ENCODE measurements at regions not wholly inside any gene's neighbourhood (a gene's known extent, or its start where the extent isn't known, plus 50 kb on each side); places are given as distances from the start of the nearest gene placed in this dataset.

- Histone ChIP-seq H3K4me3 (ENCODE audit: low read depth in 1 of 2, low read length in 2 of 2) (no peak overlapping the region), H3K27me3 (ENCODE audit: control insufficient read depth in 1 of 2, insufficient read depth in 2 of 2, low read length in 2 of 2) (no peaks in the 10 kb centered on the region), H3K9ac (ENCODE audit: low read depth in 1 of 2, low read length in 2 of 2) (no peak overlapping the region), H3K9me3 (ENCODE audit: control insufficient read depth in 1 of 2, low read length in 2 of 2) (no peaks in the 10 kb centered on the region), H3K27ac (ENCODE audit: low read depth, low read length) (no peak overlapping the region), H3K4me1 (ENCODE audit: control insufficient read depth in 1 of 2, insufficient read depth in 2 of 2, low read length in 2 of 2) (no peaks in the 10 kb centered on the region), H3K36me3 (ENCODE audit: control insufficient read depth in 1 of 2, insufficient read depth in 2 of 2, low read length in 2 of 2) (no peaks in the 10 kb centered on the region)
Observed at GRCh38 chr2:196568506-196568905, 71.0 kb upstream of the CCDC150 start.

- H3K27me3 ChIP-seq (ENCODE audit: control insufficient read depth in 1 of 2, insufficient read depth in 2 of 2, low read length in 2 of 2) = peaks cover 7 to 10% of the 10 kb centered on the region in 2 donors
- H3K4me3 ChIP-seq (ENCODE audit: low read depth in 1 of 2, low read length in 2 of 2) = no peak overlapping the region
- H3K27ac ChIP-seq (ENCODE audit: low read depth, low read length) = no peak overlapping the region
- H3K9me3 ChIP-seq (ENCODE audit: control insufficient read depth in 1 of 2, low read length in 2 of 2) = no peaks in the 10 kb centered on the region
- H3K36me3 ChIP-seq (ENCODE audit: control insufficient read depth in 1 of 2, insufficient read depth in 2 of 2, low read length in 2 of 2) = no peaks in the 10 kb centered on the region
- no peaks in the 10 kb centered on the region for H3K4me1 ChIP-seq (ENCODE audit: control insufficient read depth in 1 of 2, insufficient read depth in 2 of 2, low read length in 2 of 2)
- H3K9ac ChIP-seq (ENCODE audit: low read depth in 1 of 2, low read length in 2 of 2) = no peak overlapping the region
Observed at GRCh38 chr2:196584903-196585302, 54.6 kb upstream of the CCDC150 start.

GRCh38 chr2:196586511-196586991, 53.0 kb upstream of the CCDC150 start:
- no peaks in the 10 kb centered on the region for H3K9me3 ChIP-seq (ENCODE audit: control insufficient read depth in 1 of 2, low read length in 2 of 2)
- peaks cover 19 to 26% of the 10 kb centered on the region in 2 donors for H3K27me3 ChIP-seq (ENCODE audit: control insufficient read depth in 1 of 2, insufficient read depth in 2 of 2, low read length in 2 of 2)
- H3K4me3 ChIP-seq (ENCODE audit: low read depth in 1 of 2, low read length in 2 of 2) = no peak overlapping the region
- no peaks in the 10 kb centered on the region for H3K36me3 ChIP-seq (ENCODE audit: control insufficient read depth in 1 of 2, insufficient read depth in 2 of 2, low read length in 2 of 2)
- no peaks in the 10 kb centered on the region for H3K4me1 ChIP-seq (ENCODE audit: control insufficient read depth in 1 of 2, insufficient read depth in 2 of 2, low read length in 2 of 2)
- no peak overlapping the region for H3K27ac ChIP-seq (ENCODE audit: low read depth, low read length)
- H3K9ac ChIP-seq (ENCODE audit: low read depth in 1 of 2, low read length in 2 of 2) = no peak overlapping the region

GRCh38 chr2:196587056-196587455, 52.5 kb upstream of the CCDC150 start:
- H3K9ac ChIP-seq (ENCODE audit: low read depth in 1 of 2, low read length in 2 of 2) = no peak overlapping the region
- no peaks in the 10 kb centered on the region for H3K4me1 ChIP-seq (ENCODE audit: control insufficient read depth in 1 of 2, insufficient read depth in 2 of 2, low read length in 2 of 2)
- no peak overlapping the region for H3K27ac ChIP-seq (ENCODE audit: low read depth, low read length)
- no peaks in the 10 kb centered on the region for H3K36me3 ChIP-seq (ENCODE audit: control insufficient read depth in 1 of 2, insufficient read depth in 2 of 2, low read length in 2 of 2)
- H3K9me3 ChIP-seq (ENCODE audit: control insufficient read depth in 1 of 2, low read length in 2 of 2) = no peaks in the 10 kb centered on the region
- H3K27me3 ChIP-seq (ENCODE audit: control insufficient read depth in 1 of 2, insufficient read depth in 2 of 2, low read length in 2 of 2) = peaks cover 19 to 31% of the 10 kb centered on the region in 2 donors
- H3K4me3 ChIP-seq (ENCODE audit: low read depth in 1 of 2, low read length in 2 of 2) = no peak overlapping the region

GRCh38 chr2:196587739-196588138, 51.8 kb upstream of the CCDC150 start:
- Histone ChIP-seq H3K4me3 (ENCODE audit: low read depth in 1 of 2, low read length in 2 of 2) (no peak overlapping the region), H3K27me3 (ENCODE audit: control insufficient read depth in 1 of 2, insufficient read depth in 2 of 2, low read length in 2 of 2) (peaks cover 23 to 37% of the 10 kb centered on the region in 2 donors), H3K36me3 (ENCODE audit: control insufficient read depth in 1 of 2, insufficient read depth in 2 of 2, low read length in 2 of 2) (no peaks in the 10 kb centered on the region), H3K9ac (ENCODE audit: low read depth in 1 of 2, low read length in 2 of 2) (no peak overlapping the region), H3K9me3 (ENCODE audit: control insufficient read depth in 1 of 2, low read length in 2 of 2) (no peaks in the 10 kb centered on the region), H3K27ac (ENCODE audit: low read depth, low read length) (no peak overlapping the region), H3K4me1 (ENCODE audit: control insufficient read depth in 1 of 2, insufficient read depth in 2 of 2, low read length in 2 of 2) (peaks cover 0 to 4% of the 10 kb centered on the region in 2 donors)

GRCh38 chr2:196589419-196589818, 50.1 kb upstream of the CCDC150 start:
- H3K4me3 ChIP-seq (ENCODE audit: low read depth in 1 of 2, low read length in 2 of 2) = no peak overlapping the region
- H3K27ac ChIP-seq (ENCODE audit: low read depth, low read length) = no peak overlapping the region
- no peaks in the 10 kb centered on the region for H3K36me3 ChIP-seq (ENCODE audit: control insufficient read depth in 1 of 2, insufficient read depth in 2 of 2, low read length in 2 of 2)
- no peaks in the 10 kb centered on the region for H3K9me3 ChIP-seq (ENCODE audit: control insufficient read depth in 1 of 2, low read length in 2 of 2)
- peaks cover 26 to 46% of the 10 kb centered on the region in 2 donors for H3K27me3 ChIP-seq (ENCODE audit: control insufficient read depth in 1 of 2, insufficient read depth in 2 of 2, low read length in 2 of 2)
- no peak overlapping the region for H3K9ac ChIP-seq (ENCODE audit: low read depth in 1 of 2, low read length in 2 of 2)
- peaks cover 0 to 8% of the 10 kb centered on the region in 2 donors for H3K4me1 ChIP-seq (ENCODE audit: control insufficient read depth in 1 of 2, insufficient read depth in 2 of 2, low read length in 2 of 2)
